Endodermal cell (in vitro differentiated cells): ENCODE measurements at regions not wholly inside any gene's neighbourhood (a gene's known extent, or its start where the extent isn't known, plus 50 kb on each side); places are given as distances from the start of the nearest gene placed in this dataset.

Experiments
- DNase-seq: peaks from one replicate; pipeline ENCODE4 v3.0.0-alpha.2; 2017
- H3K27ac ChIP-seq: 2 replicates; pipeline ENCODE4 v1.5.1; 2013; ENCODE audit warnings: mild to moderate bottlenecking, low read depth, low read length, moderate library complexity
- H3K27me3 ChIP-seq: 2 replicates; pipeline ENCODE4 v1.6.1; 2013; ENCODE audit warnings: mild to moderate bottlenecking, low read length, moderate library complexity; ENCODE audit not compliant: insufficient read depth, control insufficient read depth, poor library complexity, severe bottlenecking
- H3K36me3 ChIP-seq: 2 replicates; pipeline ENCODE4 v1.7.0; 2013; ENCODE audit warnings: mild to moderate bottlenecking, low read length, moderate library complexity; ENCODE audit not compliant: control insufficient read depth, insufficient read depth
- H3K4me1 ChIP-seq: one replicate; pipeline ENCODE4 v1.7.0; 2013; ENCODE audit warnings: low read length; ENCODE audit not compliant: control insufficient read depth, insufficient read depth
- H3K4me3 ChIP-seq: 2 replicates; pipeline ENCODE4 v1.5.1; 2013; ENCODE audit warnings: mild to moderate bottlenecking, low read length, moderate library complexity
- H3K9ac ChIP-seq: 2 replicates; pipeline ENCODE4 v1.6.1; 2013; ENCODE audit warnings: mild to moderate bottlenecking, low read length, moderate library complexity; ENCODE audit not compliant: poor library complexity, severe bottlenecking; ENCODE audit errors: extremely low read depth
- H3K9me3 ChIP-seq: 2 replicates; pipeline ENCODE4 v1.6.1; 2013; ENCODE audit warnings: mild to moderate bottlenecking, low read length, moderate library complexity; ENCODE audit not compliant: control insufficient read depth
- H3K27ac Mint-ChIP-seq: 2 replicates; pipeline ENCODE4 v1.8.0; 2020; ENCODE audit warnings: mixed read lengths
- H3K27me3 Mint-ChIP-seq: 2 replicates; pipeline ENCODE4 v1.8.0; 2021; ENCODE audit warnings: mild to moderate bottlenecking, mixed read lengths; ENCODE audit not compliant: insufficient read depth
- H3K36me3 Mint-ChIP-seq: 2 replicates; pipeline ENCODE4 v1.8.0; 2020; ENCODE audit warnings: low read depth, mixed read lengths
- H3K4me1 Mint-ChIP-seq: 2 replicates; pipeline ENCODE4 v1.8.0; 2020; ENCODE audit warnings: mixed read lengths
- H3K4me3 Mint-ChIP-seq: 2 replicates; pipeline ENCODE4 v1.8.0; 2020; ENCODE audit warnings: mild to moderate bottlenecking, moderate library complexity, mixed read lengths
- H3K9me3 Mint-ChIP-seq: 2 replicates; pipeline ENCODE4 v1.8.0; 2020; ENCODE audit warnings: mild to moderate bottlenecking, mixed read lengths
- WGBS, 2 experiments: methylation state at CpG; one replicate each; pipeline versions ENCODE4 v1.1.5 to v1.1.7; 2013; ENCODE audit warnings: missing lambda C conversion rate in 2 of 2, mixed read lengths in 1 of 2; ENCODE audit not compliant: insufficient coverage in 1 of 2, insufficient read length in 1 of 2; 5-methylcytosine and 5-hydroxymethylcytosine counted together
- TF ChIP-seq, protein P1 (sequence below): fragments of 200-600 bp; sonication (generic); conservative IDR thresholded peaks from 2 replicates; pipeline ENCODE4 v1.5.0; 2021; ENCODE audit warnings: antibody characterized with exemption, mild to moderate bottlenecking

DNA sequence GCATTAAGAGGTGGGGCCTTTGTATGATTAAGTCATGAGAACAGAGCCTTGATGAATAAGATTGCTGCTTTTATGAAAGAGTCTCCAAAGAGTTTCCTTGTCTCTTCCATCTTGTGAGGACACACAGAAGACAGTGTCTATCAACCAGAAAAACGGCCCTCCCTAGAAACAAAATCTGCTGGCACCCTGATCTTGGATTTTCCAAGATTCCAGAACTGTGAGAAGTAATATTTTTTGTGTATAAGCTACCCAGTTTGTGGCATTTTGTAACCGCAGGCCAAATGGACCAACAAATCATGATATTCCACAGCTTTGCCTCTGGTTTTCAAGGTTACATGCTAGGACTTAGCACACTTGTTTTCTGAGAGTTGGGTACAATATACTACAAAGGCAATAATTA, 687.8 kb downstream of the TDRD15 start:
- H3K4me3 Mint-ChIP-seq = no peak overlapping the region
- no peaks in the 10 kb centered on the region for H3K27me3 Mint-ChIP-seq
- 92 to 94% methylated on average over 2 of the region's 2 CpGs for WGBS, 2 experiments
- H3K27ac Mint-ChIP-seq = no peak overlapping the region
- Histone ChIP-seq H3K4me3 (no peak overlapping the region), H3K27ac (no peak overlapping the region), H3K9me3 (no peaks in the 10 kb centered on the region), H3K36me3 (no peaks in the 10 kb centered on the region), H3K9ac (no peak overlapping the region), H3K27me3 (no peaks in the 10 kb centered on the region), H3K4me1 (no peaks in the 10 kb centered on the region)
- no peaks in the 10 kb centered on the region for H3K4me1 Mint-ChIP-seq
- H3K36me3 Mint-ChIP-seq = no peaks in the 10 kb centered on the region
- TF ChIP-seq, protein P1, sequence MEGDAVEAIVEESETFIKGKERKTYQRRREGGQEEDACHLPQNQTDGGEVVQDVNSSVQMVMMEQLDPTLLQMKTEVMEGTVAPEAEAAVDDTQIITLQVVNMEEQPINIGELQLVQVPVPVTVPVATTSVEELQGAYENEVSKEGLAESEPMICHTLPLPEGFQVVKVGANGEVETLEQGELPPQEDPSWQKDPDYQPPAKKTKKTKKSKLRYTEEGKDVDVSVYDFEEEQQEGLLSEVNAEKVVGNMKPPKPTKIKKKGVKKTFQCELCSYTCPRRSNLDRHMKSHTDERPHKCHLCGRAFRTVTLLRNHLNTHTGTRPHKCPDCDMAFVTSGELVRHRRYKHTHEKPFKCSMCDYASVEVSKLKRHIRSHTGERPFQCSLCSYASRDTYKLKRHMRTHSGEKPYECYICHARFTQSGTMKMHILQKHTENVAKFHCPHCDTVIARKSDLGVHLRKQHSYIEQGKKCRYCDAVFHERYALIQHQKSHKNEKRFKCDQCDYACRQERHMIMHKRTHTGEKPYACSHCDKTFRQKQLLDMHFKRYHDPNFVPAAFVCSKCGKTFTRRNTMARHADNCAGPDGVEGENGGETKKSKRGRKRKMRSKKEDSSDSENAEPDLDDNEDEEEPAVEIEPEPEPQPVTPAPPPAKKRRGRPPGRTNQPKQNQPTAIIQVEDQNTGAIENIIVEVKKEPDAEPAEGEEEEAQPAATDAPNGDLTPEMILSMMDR = no peak
- H3K9me3 Mint-ChIP-seq = no peaks in the 10 kb centered on the region
- no peak for DNase-seq

DNA sequence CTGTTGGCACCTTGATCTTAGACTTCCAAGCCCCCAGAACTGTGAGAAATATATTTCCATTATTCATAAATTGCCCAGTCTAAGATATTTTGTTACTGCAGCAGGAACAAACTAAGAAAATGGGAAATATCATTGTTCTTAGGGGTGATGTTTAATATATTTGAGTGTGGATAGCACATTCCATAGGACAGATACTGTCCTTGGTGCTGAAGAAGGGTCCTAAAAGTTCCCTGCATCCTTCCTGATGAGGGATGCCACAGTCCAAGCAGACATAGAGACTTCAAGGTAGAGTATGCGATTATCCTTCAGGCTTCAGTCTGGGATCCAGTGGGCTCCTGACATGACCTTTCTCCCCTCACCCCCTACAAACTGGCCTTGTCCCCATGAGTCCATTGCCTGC, 689.0 kb downstream of the TDRD15 start:
- DNase-seq = peak; percentile 41
- no peaks in the 10 kb centered on the region for H3K4me1 Mint-ChIP-seq

DNA sequence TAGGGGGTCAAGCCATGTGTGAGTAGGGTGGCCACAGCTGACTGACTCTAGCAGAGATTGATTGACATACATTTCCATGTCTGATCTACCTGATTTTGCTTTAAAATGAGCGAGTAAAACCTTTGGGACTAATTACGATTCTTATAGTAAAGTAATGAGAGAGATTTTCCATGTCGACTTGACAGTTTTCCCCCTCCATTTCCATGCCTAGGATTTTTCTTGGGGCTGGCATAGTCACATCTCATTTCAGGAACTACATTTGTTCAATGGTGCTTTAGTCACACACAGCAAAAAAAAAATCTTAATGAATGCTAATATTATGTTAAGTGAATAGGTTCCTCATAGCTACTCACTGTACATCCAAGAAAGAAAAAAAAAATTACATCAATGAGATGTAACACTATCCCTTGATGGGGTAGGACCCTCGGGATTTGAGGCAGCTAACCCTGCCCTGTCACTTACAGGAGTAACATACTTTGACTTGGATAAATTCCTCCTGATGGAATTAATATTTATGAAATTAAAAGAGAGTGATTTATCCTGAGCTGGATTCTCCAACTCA, 690.9 kb downstream of the TDRD15 start:
- Mint-ChIP-seq H3K4me3 (no peak overlapping the region), H3K4me1 (peaks cover 8% of the 10 kb centered on the region)

More for the DNA sequence above, 689.0 kb downstream of the TDRD15 start:
- WGBS, 2 experiments = 86 to 100% methylated on average over 1 of the region's 1 CpG
- Histone ChIP-seq H3K27me3 (no peaks in the 10 kb centered on the region), H3K9ac (no peak overlapping the region), H3K27ac (no peak overlapping the region), H3K4me1 (no peaks in the 10 kb centered on the region), H3K9me3 (no peaks in the 10 kb centered on the region), H3K36me3 (no peaks in the 10 kb centered on the region), H3K4me3 (no peak overlapping the region)
- Mint-ChIP-seq H3K36me3 (no peaks in the 10 kb centered on the region), H3K27ac (no peak overlapping the region), H3K9me3 (no peaks in the 10 kb centered on the region), H3K27me3 (no peaks in the 10 kb centered on the region), H3K4me3 (no peak overlapping the region)
- TF ChIP-seq, protein P1 = no peak

More for the DNA sequence above, 690.9 kb downstream of the TDRD15 start:
- TF ChIP-seq, protein P1 = no peak
- H3K36me3 Mint-ChIP-seq = no peaks in the 10 kb centered on the region
- H3K27me3 ChIP-seq = no peaks in the 10 kb centered on the region
- no peaks in the 10 kb centered on the region for H3K9me3 ChIP-seq
- H3K9me3 Mint-ChIP-seq = no peaks in the 10 kb centered on the region
- H3K27ac Mint-ChIP-seq = no peak overlapping the region
- no peaks in the 10 kb centered on the region for H3K27me3 Mint-ChIP-seq
- no peak for DNase-seq
- no peak overlapping the region for H3K4me3 ChIP-seq
- H3K27ac ChIP-seq = no peak overlapping the region
- no peaks in the 10 kb centered on the region for H3K4me1 ChIP-seq
- H3K36me3 ChIP-seq = no peaks in the 10 kb centered on the region
- no peak overlapping the region for H3K9ac ChIP-seq
- 91% methylated on average over 4 of the region's 4 CpGs; no CpG with 5 or more reads in 1 of the 2 experiments for WGBS, 2 experiments
